ENCODE measurements at regions not wholly inside any gene's neighbourhood (a gene's known extent, or its start where the extent isn't known, plus 50 kb on each side); places are given as distances from the start of the nearest gene placed in this dataset.

GRCh38 chr13:106398289-106398688, 137.2 kb downstream of the EFNB2 start:
- TF ChIP-seq CTCF (IDR thresholded peaks at IDR 0.05), result no peak
- no peak for TF ChIP-seq POLR2A (IDR thresholded peaks at IDR 0.05)
